Large intestine (tissue), 3 donors: ENCODE measurements at regions not wholly inside any gene's neighbourhood (a gene's known extent, or its start where the extent isn't known, plus 50 kb on each side); places are given as distances from the start of the nearest gene placed in this dataset.

Experiments
- DNase-seq, 2 donors: peaks; one replicate each; pipeline versions ENCODE4 v3.0.0 to v3.0.0-alpha.2; 2013
- H3K27ac ChIP-seq: one replicate; pipeline ENCODE4 v1.5.1; 2013; ENCODE audit warnings: low read length
- H3K27me3 ChIP-seq: 2 replicates; pipeline ENCODE4 v1.6.1; 2013; ENCODE audit warnings: low read length; ENCODE audit not compliant: control insufficient read depth, insufficient read depth
- H3K36me3 ChIP-seq: 2 replicates; pipeline ENCODE4 v1.6.1; 2013; ENCODE audit warnings: low read length; ENCODE audit not compliant: control insufficient read depth, insufficient read depth
- H3K4me1 ChIP-seq: one replicate; pipeline ENCODE4 v1.6.1; 2013; ENCODE audit warnings: low read length; ENCODE audit not compliant: control insufficient read depth, insufficient read depth
- H3K4me3 ChIP-seq: one replicate; pipeline ENCODE4 v1.5.1; 2013; ENCODE audit warnings: low read length
- H3K9me3 ChIP-seq: one replicate; pipeline ENCODE4 v1.6.1; 2013; ENCODE audit warnings: mild to moderate bottlenecking, low read depth, low read length, moderate library complexity; ENCODE audit not compliant: control insufficient read depth
- WGBS: methylation state at CpG from one replicate; pipeline ENCODE4 v1.1.5; 2013; ENCODE audit warnings: low lambda C conversion rate; ENCODE audit not compliant: insufficient coverage; 5-methylcytosine and 5-hydroxymethylcytosine counted together

GRCh38 chr15:39143479-39143878, 437.4 kb upstream of the THBS1 start:
- H3K9me3 ChIP-seq = no peaks in the 10 kb centered on the region
- WGBS = no CpG with 5 or more reads among the region's 5 CpGs
- no peak overlapping the region for H3K27ac ChIP-seq
- no peak for DNase-seq
- H3K4me1 ChIP-seq = no peaks in the 10 kb centered on the region
- no peaks in the 10 kb centered on the region for H3K27me3 ChIP-seq
- H3K36me3 ChIP-seq = no peaks in the 10 kb centered on the region
- H3K4me3 ChIP-seq = no peak overlapping the region

- H3K27ac ChIP-seq = no peak overlapping the region
- no peak overlapping the region for H3K4me3 ChIP-seq
- DNase-seq = no peak
- H3K4me1 ChIP-seq = no peaks in the 10 kb centered on the region
- no peaks in the 10 kb centered on the region for H3K27me3 ChIP-seq
- no peaks in the 10 kb centered on the region for H3K9me3 ChIP-seq
- WGBS = no CpG with 5 or more reads among the region's 2 CpGs
- H3K36me3 ChIP-seq = no peaks in the 10 kb centered on the region
Observed at GRCh38 chr15:39144051-39144450, 436.8 kb upstream of the THBS1 start.

- Histone ChIP-seq H3K4me3 (no peak overlapping the region), H3K27ac (no peak overlapping the region), H3K9me3 (no peaks in the 10 kb centered on the region), H3K4me1 (no peaks in the 10 kb centered on the region), H3K36me3 (no peaks in the 10 kb centered on the region), H3K27me3 (no peaks in the 10 kb centered on the region)
- no peak for DNase-seq
- WGBS = 100% methylated on average over 1 of the region's 2 CpGs
Observed at GRCh38 chr15:39144613-39145499, 436.0 kb upstream of the THBS1 start.

GRCh38 chr15:39145854-39146625, 434.8 kb upstream of the THBS1 start:
- Histone ChIP-seq H3K27ac (no peak overlapping the region), H3K9me3 (no peaks in the 10 kb centered on the region), H3K36me3 (no peaks in the 10 kb centered on the region), H3K4me3 (no peak overlapping the region), H3K4me1 (no peaks in the 10 kb centered on the region), H3K27me3 (no peaks in the 10 kb centered on the region)
- DNase-seq = no peak
- WGBS = no CpG with 5 or more reads among the region's 2 CpGs

GRCh38 chr15:39149636-39150150, 431.2 kb upstream of the THBS1 start:
- Histone ChIP-seq H3K4me3 (no peak overlapping the region), H3K36me3 (no peaks in the 10 kb centered on the region), H3K4me1 (peaks cover 12% of the 10 kb centered on the region), H3K27me3 (no peaks in the 10 kb centered on the region), H3K27ac (no peak overlapping the region), H3K9me3 (no peaks in the 10 kb centered on the region)
- WGBS = no CpG with 5 or more reads among the region's 1 CpG
- DNase-seq = no peak

GRCh38 chr15:39151545-39151944, 429.3 kb upstream of the THBS1 start:
- WGBS = no CpG with 5 or more reads among the region's 2 CpGs
- no peak overlapping the region for H3K27ac ChIP-seq
- no peak for DNase-seq
- H3K9me3 ChIP-seq = no peaks in the 10 kb centered on the region
- no peak overlapping the region for H3K4me3 ChIP-seq
- no peaks in the 10 kb centered on the region for H3K36me3 ChIP-seq
- H3K4me1 ChIP-seq = peaks cover 14% of the 10 kb centered on the region
- no peaks in the 10 kb centered on the region for H3K27me3 ChIP-seq

GRCh38 chr15:39153058-39153714, 427.7 kb upstream of the THBS1 start:
- Histone ChIP-seq H3K27ac (peak overlapping the region; percentile 88), H3K27me3 (no peaks in the 10 kb centered on the region), H3K9me3 (no peaks in the 10 kb centered on the region), H3K4me1 (peaks cover 14% of the 10 kb centered on the region), H3K36me3 (no peaks in the 10 kb centered on the region), H3K4me3 (no peak overlapping the region)
- WGBS = 83% methylated on average over 1 of the region's 1 CpG
- no peak for DNase-seq

GRCh38 chr15:39153716-39154115, 427.2 kb upstream of the THBS1 start:
- Histone ChIP-seq H3K27me3 (no peaks in the 10 kb centered on the region), H3K4me3 (no peak overlapping the region), H3K9me3 (no peaks in the 10 kb centered on the region), H3K36me3 (no peaks in the 10 kb centered on the region), H3K27ac (peak overlapping the region; percentile 88), H3K4me1 (peaks cover 14% of the 10 kb centered on the region)
- WGBS = no CpG with 5 or more reads among the region's 2 CpGs
- peak in 1 of 2 donors; percentile 54 for DNase-seq

GRCh38 chr15:39154227-39154638, 426.6 kb upstream of the THBS1 start:
- no peak overlapping the region for H3K4me3 ChIP-seq
- no peaks in the 10 kb centered on the region for H3K9me3 ChIP-seq
- peak overlapping the region; percentile 88 for H3K27ac ChIP-seq
- H3K27me3 ChIP-seq = no peaks in the 10 kb centered on the region
- peak; percentile 61 to 85 for DNase-seq
- no peaks in the 10 kb centered on the region for H3K36me3 ChIP-seq
- H3K4me1 ChIP-seq = peaks cover 14% of the 10 kb centered on the region

GRCh38 chr15:39154776-39155175, 426.1 kb upstream of the THBS1 start:
- peaks cover 14% of the 10 kb centered on the region for H3K4me1 ChIP-seq
- no CpG with 5 or more reads among the region's 4 CpGs for WGBS
- peak overlapping the region; percentile 88 for H3K27ac ChIP-seq
- no peaks in the 10 kb centered on the region for H3K36me3 ChIP-seq
- H3K4me3 ChIP-seq = no peak overlapping the region
- H3K27me3 ChIP-seq = no peaks in the 10 kb centered on the region
- no peaks in the 10 kb centered on the region for H3K9me3 ChIP-seq
- no peak for DNase-seq
